KMS-11 (cell line): ENCODE measurements at regions not wholly inside any gene's neighbourhood (a gene's known extent, or its start where the extent isn't known, plus 50 kb on each side); places are given as distances from the start of the nearest gene placed in this dataset.

Experiments used
- H2AFZ ChIP-seq: fragments of 200-600 bp; sonication (generic); 2 replicates; pipeline ENCODE4 v1.6.1; 2016; ENCODE audit warnings: antibody characterized with exemption, mixed run types, low read depth
- H3K27ac ChIP-seq: fragments of 200-600 bp; sonication (generic); 2 replicates; pipeline ENCODE4 v1.6.1; 2016; ENCODE audit warnings: mild to moderate bottlenecking, mixed run types
- H3K27me3 ChIP-seq: fragments of 200-600 bp; sonication (generic); 2 replicates; pipeline ENCODE4 v1.6.1; 2017; ENCODE audit warnings: mild to moderate bottlenecking, low read depth, mixed run types, moderate library complexity; ENCODE audit not compliant: insufficient read depth
- H3K36me3 ChIP-seq: fragments of 200-600 bp; sonication (generic); 2 replicates; pipeline ENCODE4 v1.6.1; 2017; ENCODE audit warnings: mild to moderate bottlenecking, mixed run types; ENCODE audit not compliant: insufficient read depth
- H3K4me1 ChIP-seq: fragments of 200-600 bp; sonication (generic); 2 replicates; pipeline ENCODE4 v1.6.1; 2016; ENCODE audit warnings: mild to moderate bottlenecking, low read depth, mixed run types; ENCODE audit not compliant: poor library complexity, severe bottlenecking
- H3K4me2 ChIP-seq: fragments of 200-600 bp; sonication (generic); 2 replicates; pipeline ENCODE4 v1.7.0; 2016; ENCODE audit warnings: mild to moderate bottlenecking, mixed run types
- H3K4me3 ChIP-seq: fragments of 200-600 bp; sonication (generic); IDR thresholded peaks from 2 replicates; pipeline ENCODE4 v1.6.1; 2017; ENCODE audit warnings: low read depth, low read length, mixed read lengths; ENCODE audit not compliant: insufficient read depth
- H3K79me2 ChIP-seq: fragments of 200-600 bp; sonication (generic); 2 replicates; pipeline ENCODE4 v1.6.1; 2016; ENCODE audit warnings: low read depth, mixed run types; ENCODE audit not compliant: insufficient read depth
- H3K9ac ChIP-seq: fragments of 200-600 bp; sonication (generic); 2 replicates; pipeline ENCODE4 v1.6.1; 2016; ENCODE audit warnings: mild to moderate bottlenecking, mixed run types
- H4K20me1 ChIP-seq: fragments of 200-600 bp; sonication (generic); 2 replicates; pipeline ENCODE4 v1.6.1; 2016; ENCODE audit warnings: mild to moderate bottlenecking, mixed run types; ENCODE audit not compliant: insufficient read depth
- CTCF ChIP-seq: fragments of 200-600 bp; sonication (generic); conservative IDR thresholded peaks from 2 replicates; pipeline ENCODE4 v1.6.1; 2017; ENCODE audit warnings: low read depth, mild to moderate bottlenecking, antibody characterized with exemption, low read length, moderate library complexity, mixed read lengths

DNA sequence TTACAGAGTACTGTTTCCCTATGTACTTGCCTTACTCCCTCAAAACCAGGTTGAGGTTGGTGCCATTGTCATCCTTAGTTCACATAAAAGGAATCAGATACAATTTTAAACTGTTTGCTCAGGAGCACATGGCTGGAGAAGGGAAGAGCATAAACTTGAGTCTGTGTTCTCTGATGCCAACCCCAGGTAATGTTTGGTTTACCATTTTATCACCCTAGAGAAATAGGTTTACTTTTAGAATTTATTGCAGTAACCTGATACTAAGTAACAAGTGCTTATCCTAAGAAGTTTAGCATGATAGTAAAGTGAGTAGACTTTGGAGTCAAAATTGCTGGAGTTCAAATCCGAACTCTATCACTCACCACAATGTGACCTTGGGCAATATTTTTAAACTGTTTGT lies 86.3 kb downstream of the RFPL4B start:
- H3K4me1 ChIP-seq, result no peaks in the 10 kb centered on the region
- H3K9ac ChIP-seq, result no peak overlapping the region
- no peak overlapping the region for H2AFZ ChIP-seq
- H3K4me2 ChIP-seq, result no peak overlapping the region
- H3K36me3 ChIP-seq, result no peaks in the 10 kb centered on the region
- no peaks in the 10 kb centered on the region for H3K27me3 ChIP-seq
- no peak overlapping the region for H3K4me3 ChIP-seq
- TF ChIP-seq CTCF, result no peak
- H3K27ac ChIP-seq, result no peak overlapping the region
- no peaks in the 10 kb centered on the region for H3K79me2 ChIP-seq
- H4K20me1 ChIP-seq, result no peaks in the 10 kb centered on the region

DNA sequence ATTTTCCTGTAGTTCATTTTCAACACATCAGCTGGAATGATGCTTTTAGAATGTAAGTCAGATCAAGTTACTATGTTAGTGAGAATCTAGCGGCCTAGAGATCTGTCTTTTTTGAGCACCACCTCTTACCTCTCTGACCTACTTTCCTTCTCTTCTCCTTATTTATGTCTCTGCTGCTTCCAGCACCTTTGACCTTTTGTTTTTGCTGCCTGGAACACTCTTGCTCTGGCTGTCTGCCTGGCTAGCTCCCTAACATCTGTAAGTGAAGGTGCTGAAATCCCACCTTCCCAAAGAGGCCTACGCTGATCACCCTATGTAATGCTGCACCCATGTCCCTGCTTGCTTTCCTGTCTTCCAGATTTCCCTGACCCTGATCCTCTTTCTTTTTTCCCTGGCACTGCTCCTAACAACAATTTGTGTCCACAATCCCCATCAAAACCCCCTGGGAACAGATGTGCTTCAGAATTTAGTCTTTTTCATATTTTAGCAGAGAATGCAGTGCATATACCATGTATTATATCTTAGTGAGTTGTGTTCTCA lies 87.8 kb downstream of the RFPL4B start:
- no peaks in the 10 kb centered on the region for H4K20me1 ChIP-seq
- no peak overlapping the region for H3K9ac ChIP-seq
- no peak overlapping the region for H3K27ac ChIP-seq
- no peaks in the 10 kb centered on the region for H3K4me1 ChIP-seq
- H3K79me2 ChIP-seq, result no peaks in the 10 kb centered on the region
- no peaks in the 10 kb centered on the region for H3K36me3 ChIP-seq
- H3K4me2 ChIP-seq, result no peak overlapping the region
- H2AFZ ChIP-seq, result no peak overlapping the region
- no peaks in the 10 kb centered on the region for H3K27me3 ChIP-seq
- H3K4me3 ChIP-seq, result no peak overlapping the region
- TF ChIP-seq CTCF, result no peak

DNA sequence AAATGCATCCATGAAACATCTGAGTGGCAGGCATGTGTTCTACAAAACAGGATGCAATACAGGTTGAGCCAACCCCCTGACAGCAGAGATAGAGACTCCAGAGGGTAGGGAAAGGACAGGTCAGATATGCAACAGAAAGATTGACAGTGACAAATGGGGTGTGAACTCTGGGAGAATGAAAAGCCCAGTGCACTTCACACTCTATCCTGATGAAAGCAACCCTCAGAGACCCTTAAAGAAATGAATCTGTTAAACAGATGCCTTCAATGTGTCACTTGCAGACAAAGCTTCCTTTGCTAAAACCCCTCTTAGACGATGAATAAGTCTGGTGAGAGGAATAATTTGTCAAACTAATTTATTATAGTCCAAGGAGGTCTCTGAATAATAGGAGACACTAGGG lies 89.9 kb downstream of the RFPL4B start:
- Histone ChIP-seq H3K4me3 (no peak overlapping the region), H3K9ac (no peak overlapping the region), H3K79me2 (no peaks in the 10 kb centered on the region), H3K27me3 (no peaks in the 10 kb centered on the region), H3K4me1 (no peaks in the 10 kb centered on the region), H3K4me2 (no peak overlapping the region), H4K20me1 (no peaks in the 10 kb centered on the region), H3K27ac (no peak overlapping the region), H3K36me3 (no peaks in the 10 kb centered on the region), H2AFZ (no peak overlapping the region)
- TF ChIP-seq CTCF, result no peak

- H3K36me3 ChIP-seq, result no peaks in the 10 kb centered on the region
- H3K9ac ChIP-seq, result no peak overlapping the region
- no peaks in the 10 kb centered on the region for H3K27me3 ChIP-seq
- no peak overlapping the region for H3K4me2 ChIP-seq
- H3K4me1 ChIP-seq, result no peaks in the 10 kb centered on the region
- no peaks in the 10 kb centered on the region for H3K79me2 ChIP-seq
- TF ChIP-seq CTCF, result no peak
- no peak overlapping the region for H2AFZ ChIP-seq
- no peak overlapping the region for H3K27ac ChIP-seq
- no peak overlapping the region for H3K4me3 ChIP-seq
- no peaks in the 10 kb centered on the region for H4K20me1 ChIP-seq
Observed at GRCh38 chr6:112439010-112439409, 91.9 kb downstream of the RFPL4B start.
